ENCODE measurements at regions not wholly inside any gene's neighbourhood (a gene's known extent, or its start where the extent isn't known, plus 50 kb on each side); places are given as distances from the start of the nearest gene placed in this dataset.

GRCh38 chr12:28876196-28876798 is 272.8 kb upstream of the FAR2 start:
- Histone ChIP-seq H3K4me1 (ENCODE audit: insufficient read depth, poor library complexity, severe bottlenecking) (no peaks in the 10 kb centered on the region), H3K27me3 (ENCODE audit: insufficient read depth, poor library complexity, severe bottlenecking) (no peaks in the 10 kb centered on the region)
- DNase-seq (ENCODE audit: low spot score) = no peak

GRCh38 chr12:28877854-28878253 is 271.2 kb upstream of the FAR2 start:
- H3K27ac ChIP-seq (ENCODE audit: poor library complexity, severe bottlenecking) = no peak overlapping the region
- no peaks in the 10 kb centered on the region for H3K36me3 ChIP-seq (ENCODE audit: low read depth)
- TF ChIP-seq, protein P1, sequence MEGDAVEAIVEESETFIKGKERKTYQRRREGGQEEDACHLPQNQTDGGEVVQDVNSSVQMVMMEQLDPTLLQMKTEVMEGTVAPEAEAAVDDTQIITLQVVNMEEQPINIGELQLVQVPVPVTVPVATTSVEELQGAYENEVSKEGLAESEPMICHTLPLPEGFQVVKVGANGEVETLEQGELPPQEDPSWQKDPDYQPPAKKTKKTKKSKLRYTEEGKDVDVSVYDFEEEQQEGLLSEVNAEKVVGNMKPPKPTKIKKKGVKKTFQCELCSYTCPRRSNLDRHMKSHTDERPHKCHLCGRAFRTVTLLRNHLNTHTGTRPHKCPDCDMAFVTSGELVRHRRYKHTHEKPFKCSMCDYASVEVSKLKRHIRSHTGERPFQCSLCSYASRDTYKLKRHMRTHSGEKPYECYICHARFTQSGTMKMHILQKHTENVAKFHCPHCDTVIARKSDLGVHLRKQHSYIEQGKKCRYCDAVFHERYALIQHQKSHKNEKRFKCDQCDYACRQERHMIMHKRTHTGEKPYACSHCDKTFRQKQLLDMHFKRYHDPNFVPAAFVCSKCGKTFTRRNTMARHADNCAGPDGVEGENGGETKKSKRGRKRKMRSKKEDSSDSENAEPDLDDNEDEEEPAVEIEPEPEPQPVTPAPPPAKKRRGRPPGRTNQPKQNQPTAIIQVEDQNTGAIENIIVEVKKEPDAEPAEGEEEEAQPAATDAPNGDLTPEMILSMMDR (IDR thresholded peaks at IDR 0.05; ENCODE audit: poor library complexity, severe bottlenecking) = no peak
- H3K27me3 ChIP-seq (ENCODE audit: insufficient read depth, poor library complexity, severe bottlenecking) = no peaks in the 10 kb centered on the region
- ATAC-seq (ENCODE audit: low read depth) (no peak), DNase-seq (ENCODE audit: low spot score) (no peak)
- no peaks in the 10 kb centered on the region for H3K4me1 ChIP-seq (ENCODE audit: insufficient read depth, poor library complexity, severe bottlenecking)
- H3K4me3 ChIP-seq (ENCODE audit: severe bottlenecking) = no peak overlapping the region
- H3K9me3 ChIP-seq (ENCODE audit: severe bottlenecking) = no peaks in the 10 kb centered on the region

More at GRCh38 chr12:28876196-28876798, 272.8 kb upstream of the FAR2 start:
- H3K27ac ChIP-seq (ENCODE audit: poor library complexity, severe bottlenecking) = no peak overlapping the region
- no peak for ATAC-seq (ENCODE audit: low read depth)
- no peaks in the 10 kb centered on the region for H3K36me3 ChIP-seq (ENCODE audit: low read depth)
- no peaks in the 10 kb centered on the region for H3K9me3 ChIP-seq (ENCODE audit: severe bottlenecking)
- H3K4me3 ChIP-seq (ENCODE audit: severe bottlenecking) = no peak overlapping the region
- TF ChIP-seq, protein P1 (IDR thresholded peaks at IDR 0.05; ENCODE audit: poor library complexity, severe bottlenecking) = no peak

DNA sequence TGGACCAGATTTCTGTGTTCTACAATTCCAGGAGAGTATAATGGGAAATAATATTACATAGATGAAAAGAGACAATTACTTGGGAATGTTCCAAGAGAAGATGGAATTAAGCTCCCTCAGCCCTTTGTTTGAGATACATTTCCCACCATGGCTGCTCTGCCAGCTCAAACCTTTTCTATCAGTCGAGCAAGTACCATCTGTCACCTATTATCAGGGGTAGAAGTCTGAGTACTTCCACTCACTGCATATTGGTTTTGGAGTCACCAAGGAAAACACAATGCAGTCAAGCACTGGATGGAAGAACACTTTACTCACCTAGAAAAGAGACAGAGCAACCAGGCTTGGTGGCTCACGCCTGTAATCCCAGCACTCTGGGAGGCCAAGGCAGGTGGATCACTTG is 270.4 kb upstream of the FAR2 start:
- H3K9me3 ChIP-seq (ENCODE audit: severe bottlenecking) = no peaks in the 10 kb centered on the region
- no peaks in the 10 kb centered on the region for H3K4me1 ChIP-seq (ENCODE audit: insufficient read depth, poor library complexity, severe bottlenecking)
- H3K27me3 ChIP-seq (ENCODE audit: insufficient read depth, poor library complexity, severe bottlenecking) = no peaks in the 10 kb centered on the region
- H3K4me3 ChIP-seq (ENCODE audit: severe bottlenecking) = no peak overlapping the region
- no peak for ATAC-seq (ENCODE audit: low read depth)
- no peak overlapping the region for H3K27ac ChIP-seq (ENCODE audit: poor library complexity, severe bottlenecking)
- TF ChIP-seq, protein P1 (IDR thresholded peaks at IDR 0.05; ENCODE audit: poor library complexity, severe bottlenecking) = no peak
- H3K36me3 ChIP-seq (ENCODE audit: low read depth) = no peaks in the 10 kb centered on the region
- no peak for DNase-seq (ENCODE audit: low spot score)

DNA sequence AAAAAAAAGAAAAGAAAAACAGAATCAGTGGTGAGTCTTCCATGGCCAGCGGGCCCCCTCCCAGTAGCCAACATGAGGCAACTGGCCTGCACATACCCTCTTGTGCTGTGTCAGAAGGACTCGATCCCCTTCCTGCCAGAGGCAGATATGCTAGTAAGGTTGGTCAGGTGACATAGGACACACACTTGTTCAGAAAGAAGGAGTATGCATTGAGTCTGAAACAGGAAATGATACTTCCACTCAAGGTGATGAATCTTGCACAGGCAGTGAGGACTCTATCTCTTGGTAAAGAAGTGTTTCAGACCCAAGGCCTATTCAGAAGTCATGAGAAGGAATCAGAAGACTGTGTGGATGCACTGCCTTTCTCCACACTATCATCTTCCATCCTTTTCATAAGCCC is 269.7 kb upstream of the FAR2 start:
- no peaks in the 10 kb centered on the region for H3K27me3 ChIP-seq (ENCODE audit: insufficient read depth, poor library complexity, severe bottlenecking)
- no peaks in the 10 kb centered on the region for H3K36me3 ChIP-seq (ENCODE audit: low read depth)
- H3K4me1 ChIP-seq (ENCODE audit: insufficient read depth, poor library complexity, severe bottlenecking) = no peaks in the 10 kb centered on the region
- ATAC-seq (ENCODE audit: low read depth) = no peak
- no peak overlapping the region for H3K27ac ChIP-seq (ENCODE audit: poor library complexity, severe bottlenecking)
- H3K4me3 ChIP-seq (ENCODE audit: severe bottlenecking) = no peak overlapping the region
- TF ChIP-seq, protein P1 (IDR thresholded peaks at IDR 0.05; ENCODE audit: poor library complexity, severe bottlenecking) = no peak
- no peak for DNase-seq (ENCODE audit: low spot score)
- H3K9me3 ChIP-seq (ENCODE audit: severe bottlenecking) = no peaks in the 10 kb centered on the region

DNA sequence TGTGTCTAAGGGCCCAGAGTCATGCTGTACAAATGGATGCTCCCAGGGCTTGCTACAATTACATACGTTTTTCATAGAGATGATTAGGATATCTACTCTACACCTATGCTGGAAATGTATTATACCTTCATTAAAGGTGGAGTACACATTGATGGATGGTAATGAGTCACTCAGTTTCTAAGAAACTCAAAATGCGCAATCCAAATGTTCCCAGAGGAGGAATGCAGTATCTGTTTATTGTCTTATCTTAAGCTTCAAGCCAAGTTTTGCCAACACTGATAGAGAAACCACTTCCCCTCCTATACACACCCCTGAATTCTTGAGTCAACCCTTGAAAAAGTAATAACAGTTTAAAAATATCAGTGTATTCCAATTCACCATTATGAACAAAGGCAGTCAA is 266.6 kb upstream of the FAR2 start:
- peak overlapping the region; percentile 8 for H3K27ac ChIP-seq (ENCODE audit: poor library complexity, severe bottlenecking)
- TF ChIP-seq, protein P1 (IDR thresholded peaks at IDR 0.05; ENCODE audit: poor library complexity, severe bottlenecking) = no peak
- DNase-seq (ENCODE audit: low spot score) (no peak), ATAC-seq (ENCODE audit: low read depth) (peak; percentile 56)
- no peaks in the 10 kb centered on the region for H3K9me3 ChIP-seq (ENCODE audit: severe bottlenecking)
- H3K36me3 ChIP-seq (ENCODE audit: low read depth) = no peaks in the 10 kb centered on the region
- no peak overlapping the region for H3K4me3 ChIP-seq (ENCODE audit: severe bottlenecking)
- no peaks in the 10 kb centered on the region for H3K27me3 ChIP-seq (ENCODE audit: insufficient read depth, poor library complexity, severe bottlenecking)
- no peaks in the 10 kb centered on the region for H3K4me1 ChIP-seq (ENCODE audit: insufficient read depth, poor library complexity, severe bottlenecking)
